SK-N-SH (cell line): ENCODE measurements at regions not wholly inside any gene's neighbourhood (a gene's known extent, or its start where the extent isn't known, plus 50 kb on each side); places are given as distances from the start of the nearest gene placed in this dataset.

Source experiments
- CTCF ChIA-PET: fragments of 300-600, 350-600 bp; formaldehyde crosslinking; extraction: SDS; loops from one replicate; lab custom pipeline; 2021; lab: Yijun Ruan, JAX
- POLR2A ChIA-PET: fragments of 350-600 bp; sonication (Branson Sonifier 250); formaldehyde crosslinking; extraction: SDS; loops from one replicate; lab custom pipeline; 2020; ENCODE audit warnings: antibody characterized with exemption, inconsistent platforms; lab: Yijun Ruan, JAX
- DNase-seq: peaks from one replicate; pipeline ENCODE4 v3.0.0; 2012
- H2AFZ ChIP-seq: fragments of 200-600 bp; sonication (generic); 2 replicates; pipeline ENCODE4 v1.8.1; 2016; ENCODE audit warnings: antibody characterized with exemption, mild to moderate bottlenecking, low read depth
- H3F3A ChIP-seq: fragments of 200-600 bp; sonication (generic); replicated peaks from 2 replicates; pipeline ENCODE3; 2016; ENCODE audit warnings: antibody characterized with exemption, mild to moderate bottlenecking; ENCODE audit not compliant: insufficient read depth
- H3K27ac ChIP-seq, 2 experiments: fragments of 200-500 bp in 1 of 2; fragments of 200-600 bp in 1 of 2; sonication (Bioruptor generic) in 1 of 2; sonication (generic), shearing (Covaris generic) in 1 of 2; 2 replicates each; pipeline versions ENCODE4 v1.5.1 to v1.6.1; 2014 to 2016; ENCODE audit warnings: low read depth in 2 of 2, inconsistent platforms in 1 of 2, low read length in 1 of 2, mild to moderate bottlenecking in 1 of 2, mixed read lengths in 1 of 2
- H3K27me3 ChIP-seq: fragments of 200-600 bp; sonication (generic), shearing (Covaris generic); 2 replicates; pipeline ENCODE4 v1.6.1; 2016; ENCODE audit warnings: mixed run types; ENCODE audit not compliant: insufficient read depth
- H3K36me3 ChIP-seq, 2 experiments: fragments of 200-500 bp in 1 of 2; fragments of 200-600 bp in 1 of 2; sonication (Bioruptor generic) in 1 of 2; sonication (generic) in 1 of 2; replicated peaks in 1 of 2; 2 replicates each; pipeline versions ENCODE3 to v1.5.1; 2014 to 2016; ENCODE audit warnings: low read length in 1 of 2, mild to moderate bottlenecking in 1 of 2; ENCODE audit not compliant: insufficient read depth in 2 of 2, control insufficient read depth in 1 of 2
- H3K4me1 ChIP-seq, 2 experiments: fragments of 200-500 bp in 1 of 2; fragments of 200-600 bp in 1 of 2; sonication (Bioruptor generic) in 1 of 2; sonication (generic), shearing (Covaris generic) in 1 of 2; 2 replicates each; pipeline versions ENCODE4 v1.5.1 to v1.6.1; 2014 to 2016; ENCODE audit warnings: low read depth in 1 of 2, low read length in 1 of 2, mixed run types in 1 of 2; ENCODE audit not compliant: insufficient read depth in 2 of 2, control insufficient read depth in 1 of 2
- H3K4me2 ChIP-seq: fragments of 200-600 bp; sonication (generic), shearing (Covaris generic); 2 replicates; pipeline ENCODE4 v1.6.1; 2017; ENCODE audit warnings: mixed run types
- H3K4me3 ChIP-seq, 2 experiments: fragments of 200-500 bp in 1 of 2; fragments of 200-600 bp in 1 of 2; sonication (Bioruptor generic) in 1 of 2; sonication (generic), shearing (Covaris generic) in 1 of 2; 2 replicates each; pipeline versions ENCODE4 v1.5.1 to v1.8.1; 2014 to 2016; ENCODE audit warnings: low read depth in 2 of 2, inconsistent platforms in 1 of 2, low read length in 1 of 2, mild to moderate bottlenecking in 1 of 2, mixed read lengths in 1 of 2, moderate library complexity in 1 of 2
- H3K79me2 ChIP-seq: fragments of 200-600 bp; sonication (generic); 2 replicates; pipeline ENCODE4 v1.8.1; 2017; ENCODE audit warnings: mild to moderate bottlenecking; ENCODE audit not compliant: insufficient read depth
- H3K9ac ChIP-seq: fragments of 200-600 bp; sonication (generic); 2 replicates; pipeline ENCODE4 v1.6.1; 2017; ENCODE audit warnings: mixed run types
- H3K9me2 ChIP-seq: fragments of 200-600 bp; sonication (generic); 2 replicates; pipeline ENCODE4 v1.6.1; 2017; ENCODE audit warnings: mixed run types
- H3K9me3 ChIP-seq: fragments of 200-600 bp; sonication (generic); 2 replicates; pipeline ENCODE4 v1.6.1; 2017; ENCODE audit warnings: mixed run types, mild to moderate bottlenecking, moderate library complexity
- H4K20me1 ChIP-seq: fragments of 200-600 bp; sonication (generic); 2 replicates; pipeline ENCODE4 v1.6.1; 2017; ENCODE audit warnings: mild to moderate bottlenecking, mixed run types; ENCODE audit not compliant: insufficient read depth
- ELF1 ChIP-seq: IDR thresholded peaks from 2 replicates; pipeline ENCODE4 v1.4.0; 2012
- EP300 ChIP-seq, 2 experiments: IDR thresholded peaks; 2 replicates each; pipeline versions ENCODE4 v1.4.0 to v1.6.1; 2012; ENCODE audit warnings: borderline replicate concordance in 1 of 2, low read depth in 1 of 2, low read length in 1 of 2
- FOSL2 ChIP-seq: IDR thresholded peaks from 2 replicates; pipeline ENCODE4 v1.4.0; 2012; ENCODE audit warnings: low read depth, mild to moderate bottlenecking, moderate library complexity, borderline replicate concordance
- FOXJ3 ChIP-seq: sonication (generic); formaldehyde crosslinking; IDR thresholded peaks from 2 replicates; pipeline ENCODE4 v1.5.1; 2020; ENCODE audit warnings: mild to moderate bottlenecking, missing genetic modification reagents
- FOXM1 ChIP-seq: IDR thresholded peaks from 2 replicates; pipeline ENCODE4 v1.4.0; 2012; ENCODE audit warnings: low read depth, mild to moderate bottlenecking
- GABPA ChIP-seq: IDR thresholded peaks from 2 replicates; pipeline ENCODE4 v1.4.0; 2012; ENCODE audit warnings: low read depth, mild to moderate bottlenecking
- JUND ChIP-seq: IDR thresholded peaks from 2 replicates; pipeline ENCODE4 v1.4.0; 2012
- MEF2A ChIP-seq: IDR thresholded peaks from 2 replicates; pipeline ENCODE4 v1.4.0; 2012; ENCODE audit warnings: low read depth, borderline replicate concordance
- NFIC ChIP-seq: IDR thresholded peaks from 2 replicates; pipeline ENCODE4 v1.4.0; 2012; ENCODE audit warnings: borderline replicate concordance
- NRF1 ChIP-seq: IDR thresholded peaks from 2 replicates; pipeline ENCODE4 v1.6.1; 2012; ENCODE audit warnings: low read depth, mild to moderate bottlenecking, low read length
- RAD21 ChIP-seq: IDR thresholded peaks from 2 replicates; pipeline ENCODE4 v1.6.1; 2012; ENCODE audit warnings: mild to moderate bottlenecking, low read length
- RFX5 ChIP-seq: IDR thresholded peaks from 2 replicates; pipeline ENCODE4 v1.6.1; 2012; ENCODE audit warnings: mild to moderate bottlenecking, improper control_type of control experiment, low read length
- SIN3A ChIP-seq: IDR thresholded peaks from 2 replicates; pipeline ENCODE4 v1.6.1; 2012; ENCODE audit warnings: low read depth, mild to moderate bottlenecking, low read length, moderate library complexity, borderline replicate concordance
- TAF1 ChIP-seq: IDR thresholded peaks from 2 replicates; pipeline ENCODE4 v1.6.1; 2012; ENCODE audit warnings: low read depth, mild to moderate bottlenecking, low read length, moderate library complexity, borderline replicate concordance
- USF2 ChIP-seq: fragments of 150-350 bp; IDR thresholded peaks from 2 replicates; pipeline ENCODE4 v1.6.1; 2017; ENCODE audit warnings: antibody characterized with exemption, low read length, low read depth, borderline replicate concordance
- YY1 ChIP-seq: IDR thresholded peaks from 2 replicates; pipeline ENCODE4 v1.4.0; 2012; ENCODE audit warnings: low read depth, mild to moderate bottlenecking
- WGBS: methylation state at CpG from one replicate; pipeline ENCODE4 v1.1.6; 2017; ENCODE audit warnings: low lambda C conversion rate; 5-methylcytosine and 5-hydroxymethylcytosine counted together
- TF ChIP-seq, protein P1 (sequence below): IDR thresholded peaks from 2 replicates; pipeline ENCODE4 v1.4.0; 2012; ENCODE audit warnings: low read depth
- TF ChIP-seq, protein P2 (sequence below): IDR thresholded peaks from 2 replicates; pipeline ENCODE4 v1.4.0; 2012; ENCODE audit warnings: low read depth, borderline replicate concordance
- TF ChIP-seq, protein P3 (sequence below): IDR thresholded peaks from 2 replicates; pipeline ENCODE4 v1.6.1; 2012; ENCODE audit warnings: mild to moderate bottlenecking, low read depth, low read length, moderate library complexity

DNA sequence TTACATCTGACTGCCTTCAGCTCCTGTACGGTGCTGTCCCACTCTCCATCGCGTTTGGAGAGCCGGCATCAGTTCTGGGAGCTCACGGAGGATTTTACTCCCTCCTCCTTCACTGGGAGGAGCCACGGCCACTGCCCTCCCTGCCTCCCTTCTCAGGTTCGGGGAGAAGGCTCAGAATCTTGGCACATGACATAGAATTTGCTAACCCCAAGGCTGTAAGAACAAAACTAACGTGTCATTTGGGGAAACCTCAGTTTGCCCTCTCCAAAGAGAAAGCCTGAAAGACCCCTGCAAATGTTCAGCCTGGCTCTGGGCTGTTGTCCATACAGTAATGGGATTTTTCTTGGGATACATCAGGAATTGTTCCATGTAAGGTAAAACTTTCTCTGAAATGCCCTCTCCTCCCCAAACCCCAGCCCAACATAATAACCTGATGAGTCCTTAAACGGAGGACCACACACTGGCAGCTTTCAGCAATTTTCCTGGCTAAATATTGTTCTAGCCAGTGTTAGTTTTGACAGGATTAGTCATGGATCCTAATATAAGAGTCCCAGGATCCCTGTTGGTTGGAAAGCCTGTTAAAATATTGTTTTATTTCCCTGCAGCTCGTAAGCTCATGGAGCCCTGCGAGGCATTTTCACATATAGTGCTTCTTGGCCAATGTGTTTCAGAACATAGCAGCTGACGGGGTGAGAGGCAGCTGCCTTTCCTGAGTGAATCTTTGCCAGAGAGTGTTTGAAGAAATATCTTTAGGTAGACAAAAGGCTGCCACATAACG is 98.8 kb downstream of the RHOU start:
- Histone ChIP-seq H4K20me1 (no peaks in the 10 kb centered on the region), H3K9ac (no peak overlapping the region), H3K36me3 (no peaks in the 10 kb centered on the region), H3K9me3 (no peaks in the 10 kb centered on the region), H3K27ac (no peak overlapping the region), H3K27me3 (no peaks in the 10 kb centered on the region; the same call in 1 of the 2 replicates), H3F3A (no peaks in the 10 kb centered on the region), H2AFZ (no peak overlapping the region), H3K4me3 (no peak overlapping the region), H3K9me2 (no peaks in the 10 kb centered on the region), H3K79me2 (no peaks in the 10 kb centered on the region), H3K4me1 (peaks cover 0 to 18% of the 10 kb centered on the region in 2 experiments; a peak in 2 of 4 replicates), H3K4me2 (no peak overlapping the region)
- ChIA-PET POLR2A (no interaction called here), CTCF (no interaction called here)
- WGBS, result 72% methylated on average over 9 of the region's 13 CpGs
- DNase-seq, result no peak
- TF ChIP-seq SIN3A (no peak), ELF1 (no peak), GABPA (no peak), MEF2A (no peak), USF2 (no peak), JUND (no peak), RAD21 (no peak), FOXJ3 (no peak), YY1 (no peak), EP300 (IDR thresholded peaks at IDR 0.05; ENCODE audit: borderline replicate concordance in 1 of 2, low read depth in 1 of 2, low read length in 1 of 2) (no peak), FOXM1 (no peak), TAF1 (no peak), NFIC (no peak), FOSL2 (no peak), RFX5 (no peak), NRF1 (no peak)
- TF ChIP-seq, protein P1, sequence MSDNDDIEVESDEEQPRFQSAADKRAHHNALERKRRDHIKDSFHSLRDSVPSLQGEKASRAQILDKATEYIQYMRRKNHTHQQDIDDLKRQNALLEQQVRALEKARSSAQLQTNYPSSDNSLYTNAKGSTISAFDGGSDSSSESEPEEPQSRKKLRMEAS, result no peak
- TF ChIP-seq, protein P2, sequence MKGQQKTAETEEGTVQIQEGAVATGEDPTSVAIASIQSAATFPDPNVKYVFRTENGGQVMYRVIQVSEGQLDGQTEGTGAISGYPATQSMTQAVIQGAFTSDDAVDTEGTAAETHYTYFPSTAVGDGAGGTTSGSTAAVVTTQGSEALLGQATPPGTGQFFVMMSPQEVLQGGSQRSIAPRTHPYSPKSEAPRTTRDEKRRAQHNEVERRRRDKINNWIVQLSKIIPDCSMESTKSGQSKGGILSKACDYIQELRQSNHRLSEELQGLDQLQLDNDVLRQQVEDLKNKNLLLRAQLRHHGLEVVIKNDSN, result no peak
- TF ChIP-seq, protein P3, sequence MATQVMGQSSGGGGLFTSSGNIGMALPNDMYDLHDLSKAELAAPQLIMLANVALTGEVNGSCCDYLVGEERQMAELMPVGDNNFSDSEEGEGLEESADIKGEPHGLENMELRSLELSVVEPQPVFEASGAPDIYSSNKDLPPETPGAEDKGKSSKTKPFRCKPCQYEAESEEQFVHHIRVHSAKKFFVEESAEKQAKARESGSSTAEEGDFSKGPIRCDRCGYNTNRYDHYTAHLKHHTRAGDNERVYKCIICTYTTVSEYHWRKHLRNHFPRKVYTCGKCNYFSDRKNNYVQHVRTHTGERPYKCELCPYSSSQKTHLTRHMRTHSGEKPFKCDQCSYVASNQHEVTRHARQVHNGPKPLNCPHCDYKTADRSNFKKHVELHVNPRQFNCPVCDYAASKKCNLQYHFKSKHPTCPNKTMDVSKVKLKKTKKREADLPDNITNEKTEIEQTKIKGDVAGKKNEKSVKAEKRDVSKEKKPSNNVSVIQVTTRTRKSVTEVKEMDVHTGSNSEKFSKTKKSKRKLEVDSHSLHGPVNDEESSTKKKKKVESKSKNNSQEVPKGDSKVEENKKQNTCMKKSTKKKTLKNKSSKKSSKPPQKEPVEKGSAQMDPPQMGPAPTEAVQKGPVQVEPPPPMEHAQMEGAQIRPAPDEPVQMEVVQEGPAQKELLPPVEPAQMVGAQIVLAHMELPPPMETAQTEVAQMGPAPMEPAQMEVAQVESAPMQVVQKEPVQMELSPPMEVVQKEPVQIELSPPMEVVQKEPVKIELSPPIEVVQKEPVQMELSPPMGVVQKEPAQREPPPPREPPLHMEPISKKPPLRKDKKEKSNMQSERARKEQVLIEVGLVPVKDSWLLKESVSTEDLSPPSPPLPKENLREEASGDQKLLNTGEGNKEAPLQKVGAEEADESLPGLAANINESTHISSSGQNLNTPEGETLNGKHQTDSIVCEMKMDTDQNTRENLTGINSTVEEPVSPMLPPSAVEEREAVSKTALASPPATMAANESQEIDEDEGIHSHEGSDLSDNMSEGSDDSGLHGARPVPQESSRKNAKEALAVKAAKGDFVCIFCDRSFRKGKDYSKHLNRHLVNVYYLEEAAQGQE, result no peak
